ENCODE measurements at regions not wholly inside any gene's neighbourhood (a gene's known extent, or its start where the extent isn't known, plus 50 kb on each side); places are given as distances from the start of the nearest gene placed in this dataset.

DNA sequence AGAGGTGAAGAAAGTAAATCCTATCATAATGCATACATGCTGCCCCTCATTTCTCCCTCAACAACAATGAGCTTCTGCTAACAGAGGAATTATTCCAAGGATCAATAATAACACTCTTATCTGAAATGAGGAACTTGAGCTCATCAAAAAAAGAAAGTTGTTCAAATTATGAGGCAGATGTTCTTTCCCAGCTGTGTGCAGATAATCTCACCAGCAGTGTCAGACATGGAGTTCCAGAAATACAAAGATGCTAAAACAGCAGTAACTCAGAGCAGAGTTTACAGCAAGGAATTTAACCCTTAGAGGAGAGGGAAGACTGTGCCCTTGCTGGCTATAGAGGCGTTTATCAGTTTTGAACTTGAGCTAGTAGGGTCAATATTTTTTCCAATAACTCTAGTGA is 153.1 kb downstream of the TRIM36 start (continued):
- TF ChIP-seq CTBP2 (IDR thresholded peaks at IDR 0.05; ENCODE audit: borderline replicate concordance, insufficient read depth, insufficient read length, low read length) (no peak), BRCA1 (IDR thresholded peaks at IDR 0.05; ENCODE audit: low read depth, low read length) (no peak)

Data from H1 (cell line).